Activated T-cell treated with anti-CD3 and anti-CD28 coated beads, Interleukin-2, amount 50 U/mL, for 72 hours (primary cell): ENCODE measurements at regions not wholly inside any gene's neighbourhood (a gene's known extent, or its start where the extent isn't known, plus 50 kb on each side); places are given as distances from the start of the nearest gene placed in this dataset.
"Not testable (repeated sequence)": the region's sequence is repeated elsewhere in the genome, so short reads cannot be mapped to it uniquely, and the experiment has no call there.

ENCODE experiments used
- ATAC-seq, 2 donors: fragments of 150-1000 bp; cut with Tn5 transposase; replicated peaks in 1 of 2; 2 replicates each; pipeline ENCODE4 v1.10.0; 2021; ENCODE audit warnings: moderate library complexity in 2 of 2, mild to moderate bottlenecking in 1 of 2
- DNase-seq, 2 donors: peaks; one replicate each; pipeline ENCODE4 v3.0.0; 2021 to 2022; ENCODE audit warnings: mixed read lengths in 1 of 2
- H3K27ac Mint-ChIP-seq: one replicate; pipeline ENCODE4 v1.8.0; 2022; ENCODE audit warnings: mild to moderate bottlenecking, moderate library complexity, mixed read lengths
- H3K27me3 Mint-ChIP-seq: one replicate; pipeline ENCODE4 v1.8.0; 2022; ENCODE audit warnings: low read depth, mixed read lengths
- H3K36me3 Mint-ChIP-seq, 2 donors: one replicate each; pipeline ENCODE4 v1.8.0; 2022; ENCODE audit warnings: mixed read lengths in 2 of 2, mild to moderate bottlenecking in 1 of 2; ENCODE audit not compliant: insufficient read depth in 2 of 2
- H3K4me1 Mint-ChIP-seq: one replicate; pipeline ENCODE4 v1.8.0; 2022; ENCODE audit warnings: low read depth, mixed read lengths
- H3K4me3 Mint-ChIP-seq, 2 donors: one replicate each; pipeline ENCODE4 v1.8.0; 2022; ENCODE audit warnings: mild to moderate bottlenecking in 2 of 2, mixed read lengths in 2 of 2, moderate library complexity in 2 of 2
- H3K9me3 Mint-ChIP-seq, 2 donors: one replicate each; pipeline ENCODE4 v1.8.0; 2022; ENCODE audit warnings: mixed read lengths in 2 of 2

DNA sequence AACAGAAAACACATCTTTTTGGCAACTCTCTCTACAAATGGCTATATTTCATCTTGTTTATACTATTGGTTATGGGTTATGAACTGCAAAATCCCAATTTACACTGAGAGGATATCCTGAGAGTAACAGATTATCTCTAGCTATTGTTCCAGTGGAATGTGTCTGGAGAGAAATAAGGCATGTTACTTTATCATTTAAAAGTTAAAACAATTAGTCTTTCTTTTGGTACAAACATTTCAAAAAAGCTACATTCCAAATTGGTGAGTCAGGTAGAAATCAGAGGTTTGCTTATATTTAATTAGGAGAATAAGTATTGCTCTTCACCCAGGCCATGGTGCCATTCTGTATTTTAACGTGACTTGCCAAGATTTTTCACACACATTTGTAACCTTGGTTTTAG, 411.6 kb downstream of the CCER1 start:
- H3K4me3 Mint-ChIP-seq = no peak overlapping the region
- DNase-seq (no peak), ATAC-seq (no peak)
- no peaks in the 10 kb centered on the region for H3K36me3 Mint-ChIP-seq
- no peaks in the 10 kb centered on the region for H3K27me3 Mint-ChIP-seq
- H3K4me1 Mint-ChIP-seq = no peaks in the 10 kb centered on the region
- no peak overlapping the region for H3K27ac Mint-ChIP-seq
- no peaks in the 10 kb centered on the region for H3K9me3 Mint-ChIP-seq

DNA sequence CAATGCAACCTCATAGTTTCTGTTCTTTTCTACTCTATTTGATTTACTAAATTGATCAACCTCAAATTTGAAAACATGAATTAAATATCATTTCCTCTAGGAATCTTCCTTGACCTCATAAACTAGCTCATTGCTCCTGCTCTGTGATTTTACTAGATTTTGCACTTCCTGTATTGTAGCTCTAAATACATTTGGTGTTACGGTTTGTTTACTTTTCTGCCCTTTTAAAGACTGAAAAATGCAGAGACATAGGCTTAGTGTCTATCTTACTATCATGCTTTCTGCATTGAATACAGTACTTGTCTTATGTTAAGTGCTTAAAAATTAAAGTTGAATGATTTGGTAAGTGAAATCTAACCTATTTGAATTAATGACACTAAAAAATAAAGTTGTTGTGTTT, 412.1 kb downstream of the CCER1 start:
- not testable (repeated sequence) for ATAC-seq, DNase-seq, H3K36me3 Mint-ChIP-seq, H3K9me3 Mint-ChIP-seq, H3K4me1 Mint-ChIP-seq, H3K27me3 Mint-ChIP-seq, H3K27ac Mint-ChIP-seq, H3K4me3 Mint-ChIP-seq

GRCh38 chr12:90533828-90534227, 421.1 kb downstream of the CCER1 start:
- not testable (repeated sequence) for ATAC-seq, DNase-seq, H3K36me3 Mint-ChIP-seq, H3K27ac Mint-ChIP-seq, H3K4me1 Mint-ChIP-seq, H3K9me3 Mint-ChIP-seq, H3K27me3 Mint-ChIP-seq, H3K4me3 Mint-ChIP-seq

GRCh38 chr12:90520002-90520734, 434.8 kb downstream of the CCER1 start:
- Mint-ChIP-seq H3K4me1 (peaks cover 19% of the 10 kb centered on the region), H3K9me3 (no peaks in the 10 kb centered on the region), H3K4me3 (no peak overlapping the region), H3K27ac (no peak overlapping the region), H3K27me3 (peaks cover 15% of the 10 kb centered on the region), H3K36me3 (no peaks in the 10 kb centered on the region)
- no peak for ATAC-seq
- DNase-seq = no peak

DNA sequence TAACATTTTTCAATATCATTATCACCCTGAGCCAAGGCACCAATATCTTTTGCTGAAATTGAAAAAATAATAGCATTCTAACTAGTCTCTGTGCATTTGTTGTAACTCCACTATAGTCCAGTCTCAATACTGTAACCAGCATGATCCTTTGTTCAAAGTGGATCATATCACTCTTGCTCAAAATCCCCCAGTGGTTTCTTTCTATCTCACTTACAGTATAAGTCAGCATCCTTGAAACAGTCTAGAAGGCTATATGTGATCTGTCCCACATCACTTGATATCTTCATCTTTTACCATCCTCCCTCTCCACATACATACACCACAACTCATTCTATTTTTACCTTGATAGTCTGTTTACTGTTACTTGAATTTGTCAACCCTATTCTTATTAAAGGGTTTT, 435.7 kb downstream of the CCER1 start:
- peak; percentile 45 to 57 for ATAC-seq
- peaks cover 21% of the 10 kb centered on the region for H3K4me1 Mint-ChIP-seq

DNA sequence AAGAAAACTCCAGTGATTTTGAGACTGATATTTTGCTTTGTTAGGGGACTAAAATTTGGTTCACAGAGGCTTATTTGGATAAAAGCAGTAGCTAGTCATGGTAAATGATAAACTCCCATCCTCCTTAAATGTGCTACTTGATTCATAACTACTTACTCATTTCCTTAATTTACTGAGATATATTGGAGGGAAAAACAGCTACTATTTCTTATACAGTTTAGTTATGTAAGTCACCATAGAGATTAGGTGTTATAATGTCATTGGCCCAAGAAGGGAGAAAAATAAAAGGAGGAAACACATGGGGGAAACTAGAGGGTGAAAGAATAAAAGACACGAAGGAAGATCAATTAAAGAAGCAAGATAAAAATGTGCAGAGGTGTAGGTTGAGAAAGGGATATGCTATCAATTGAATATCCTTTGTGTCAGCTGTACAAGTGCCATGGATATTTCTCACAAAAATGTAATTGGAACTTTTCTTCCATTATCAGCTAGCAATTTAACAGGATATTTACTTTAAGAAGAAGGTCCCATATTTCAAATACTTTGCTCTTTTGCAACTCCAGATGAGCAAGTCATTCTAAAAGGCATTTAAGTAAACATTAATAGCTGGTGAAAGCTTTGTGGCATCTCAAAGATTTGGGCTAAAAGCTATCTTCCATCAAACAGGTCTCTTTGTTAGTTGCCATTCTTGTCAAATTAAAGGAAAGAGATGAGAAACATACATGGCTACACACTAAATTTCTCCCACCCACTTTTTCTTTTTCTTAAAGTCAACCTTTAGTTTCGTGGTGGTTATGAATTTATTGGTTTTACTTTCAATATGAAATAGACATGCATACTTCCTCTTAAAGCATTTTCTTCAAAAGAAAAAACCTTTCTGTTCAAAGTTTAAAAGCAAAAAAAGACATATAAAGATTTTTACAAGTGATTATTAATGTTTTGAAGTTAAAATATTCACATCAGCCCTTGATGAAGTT, 439.5 kb downstream of the CCER1 start:
- peak in 1 of 2 donors; percentile 40 for ATAC-seq
- H3K36me3 Mint-ChIP-seq = no peaks in the 10 kb centered on the region
- no peaks in the 10 kb centered on the region for H3K9me3 Mint-ChIP-seq
- no peak overlapping the region for H3K27ac Mint-ChIP-seq
- H3K4me1 Mint-ChIP-seq = peaks cover 26% of the 10 kb centered on the region
- peaks cover 30% of the 10 kb centered on the region for H3K27me3 Mint-ChIP-seq
- DNase-seq = no peak
- peak overlapping the region; percentile 7 to 45 for H3K4me3 Mint-ChIP-seq

More for the DNA sequence above, 435.7 kb downstream of the CCER1 start:
- H3K4me3 Mint-ChIP-seq = no peak overlapping the region
- H3K27ac Mint-ChIP-seq = no peak overlapping the region
- no peaks in the 10 kb centered on the region for H3K36me3 Mint-ChIP-seq
- no peaks in the 10 kb centered on the region for H3K9me3 Mint-ChIP-seq
- no peak for DNase-seq
- H3K27me3 Mint-ChIP-seq = peaks cover 15% of the 10 kb centered on the region

- Mint-ChIP-seq H3K36me3 (no peaks in the 10 kb centered on the region), H3K4me3 (no peak overlapping the region), H3K27ac (no peak overlapping the region), H3K9me3 (peaks cover 0 to 4% of the 10 kb centered on the region in 2 donors), H3K4me1 (peaks cover 26% of the 10 kb centered on the region), H3K27me3 (peaks cover 30% of the 10 kb centered on the region)
- DNase-seq (no peak), ATAC-seq (no peak)
Observed at GRCh38 chr12:90514325-90514724, 440.7 kb downstream of the CCER1 start.

- H3K27me3 Mint-ChIP-seq = peaks cover 19% of the 10 kb centered on the region
Observed at GRCh38 chr12:90512518-90512917, 442.5 kb downstream of the CCER1 start.

DNA sequence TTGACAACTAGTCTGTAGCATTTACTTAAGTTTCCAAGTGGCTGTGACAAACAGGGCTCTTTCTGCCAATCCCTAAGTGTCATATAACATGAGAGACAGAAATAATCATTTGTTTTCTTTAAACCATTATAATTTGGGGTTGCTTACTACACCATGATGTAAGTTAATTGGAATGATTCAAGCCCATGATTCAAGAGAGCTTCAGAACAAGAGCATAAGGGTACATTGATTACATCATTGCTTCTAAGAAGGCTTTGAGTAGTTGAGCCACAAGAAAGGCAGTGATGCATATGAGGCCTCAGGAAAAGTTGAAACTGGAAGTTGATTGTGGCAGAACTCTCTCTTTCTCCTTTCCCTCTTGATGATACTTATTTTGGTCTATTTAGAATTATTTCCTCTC, 444.0 kb downstream of the CCER1 start:
- Mint-ChIP-seq H3K4me3 (no peak overlapping the region), H3K27me3 (peaks cover 15% of the 10 kb centered on the region), H3K9me3 (peaks cover 0 to 4% of the 10 kb centered on the region in 2 donors), H3K36me3 (no peaks in the 10 kb centered on the region), H3K27ac (no peak overlapping the region), H3K4me1 (peaks cover 14% of the 10 kb centered on the region)
- ATAC-seq (peak; percentile 62 to 66), DNase-seq (no peak)

More at GRCh38 chr12:90512518-90512917, 442.5 kb downstream of the CCER1 start:
- Mint-ChIP-seq H3K9me3 (peaks cover 0 to 4% of the 10 kb centered on the region in 2 donors), H3K4me3 (no peak overlapping the region), H3K27ac (no peak overlapping the region), H3K36me3 (no peaks in the 10 kb centered on the region), H3K4me1 (peaks cover 21% of the 10 kb centered on the region)
- ATAC-seq = no peak
- no peak for DNase-seq

DNA sequence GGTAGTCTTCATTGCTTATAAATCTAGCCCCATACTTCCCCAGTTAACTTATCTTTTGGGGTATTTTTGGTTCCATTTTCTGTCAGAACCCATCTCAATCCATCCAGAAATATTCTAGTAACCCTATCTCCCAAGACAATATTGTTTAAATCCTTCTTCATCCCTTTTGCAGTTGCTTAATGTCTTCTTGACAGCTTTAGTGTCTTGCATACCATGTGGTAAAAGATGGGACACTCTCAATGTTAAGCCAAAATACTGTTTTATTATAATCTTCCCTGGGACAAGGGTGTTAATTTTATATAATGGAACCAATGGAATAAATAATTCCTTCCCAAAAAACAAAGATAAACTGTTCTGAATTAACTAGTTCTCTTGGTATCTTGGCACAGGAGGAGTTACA, 450.2 kb downstream of the CCER1 start:
- H3K4me3 Mint-ChIP-seq = no peak overlapping the region

GRCh38 chr12:90502070-90502469, 452.9 kb downstream of the CCER1 start:
- Mint-ChIP-seq H3K4me3 (no peak overlapping the region), H3K4me1 (no peaks in the 10 kb centered on the region), H3K36me3 (no peaks in the 10 kb centered on the region), H3K9me3 (no peaks in the 10 kb centered on the region), H3K27ac (no peak overlapping the region), H3K27me3 (no peaks in the 10 kb centered on the region)
- DNase-seq (no peak), ATAC-seq (no peak)

More for the DNA sequence above, 450.2 kb downstream of the CCER1 start:
- no peak overlapping the region for H3K27ac Mint-ChIP-seq
- no peaks in the 10 kb centered on the region for H3K36me3 Mint-ChIP-seq
- no peaks in the 10 kb centered on the region for H3K4me1 Mint-ChIP-seq
- DNase-seq (no peak), ATAC-seq (no peak)
- peaks cover 0 to 1% of the 10 kb centered on the region in 2 donors for H3K9me3 Mint-ChIP-seq
- no peaks in the 10 kb centered on the region for H3K27me3 Mint-ChIP-seq

- Mint-ChIP-seq H3K27me3 (no peaks in the 10 kb centered on the region), H3K4me1 (no peaks in the 10 kb centered on the region), H3K27ac (no peak overlapping the region), H3K9me3 (no peaks in the 10 kb centered on the region), H3K36me3 (no peaks in the 10 kb centered on the region), H3K4me3 (no peak overlapping the region)
- DNase-seq (no peak), ATAC-seq (no peak)
Observed at GRCh38 chr12:90501412-90501811, 453.6 kb downstream of the CCER1 start.

GRCh38 chr12:90499795-90500194, 455.2 kb downstream of the CCER1 start:
- DNase-seq (no peak), ATAC-seq (no peak)
- H3K4me1 Mint-ChIP-seq = peaks cover 7% of the 10 kb centered on the region
- H3K36me3 Mint-ChIP-seq = no peaks in the 10 kb centered on the region
- H3K27me3 Mint-ChIP-seq = no peaks in the 10 kb centered on the region
- no peak overlapping the region for H3K27ac Mint-ChIP-seq
- no peak overlapping the region for H3K4me3 Mint-ChIP-seq
- H3K9me3 Mint-ChIP-seq = no peaks in the 10 kb centered on the region
